Parathyroid adenoma (tissue), 2 donors: ENCODE measurements at regions not wholly inside any gene's neighbourhood (a gene's known extent, or its start where the extent isn't known, plus 50 kb on each side); places are given as distances from the start of the nearest gene placed in this dataset.
"Not testable (repeated sequence)": the region's sequence is repeated elsewhere in the genome, so short reads cannot be mapped to it uniquely, and the experiment has no call there.

Experiments
- H2AFZ ChIP-seq: fragments of 300-600 bp; sonication (generic); one replicate; pipeline ENCODE4 v1.7.0; 2017; ENCODE audit warnings: antibody characterized with exemption, mild to moderate bottlenecking
- H3K27ac ChIP-seq: fragments of 300-600 bp; sonication (generic); one replicate; pipeline ENCODE4 v1.7.0; 2017
- H3K27me3 ChIP-seq: fragments of 300-600 bp; sonication (generic); one replicate; pipeline ENCODE4 v1.7.0; 2017; ENCODE audit warnings: low read length; ENCODE audit not compliant: control insufficient read depth, insufficient read depth
- H3K36me3 ChIP-seq: fragments of 300-600 bp; sonication (generic); one replicate; pipeline ENCODE4 v1.7.0; 2017; ENCODE audit warnings: low read length; ENCODE audit not compliant: control insufficient read depth, insufficient read depth
- H3K4me1 ChIP-seq: fragments of 300-600 bp; sonication (generic); one replicate; pipeline ENCODE4 v1.7.0; 2017; ENCODE audit warnings: control low read depth
- H3K4me2 ChIP-seq: fragments of 300-600 bp; sonication (generic); one replicate; pipeline ENCODE4 v1.7.0; 2017; ENCODE audit warnings: low read length
- H3K4me3 ChIP-seq: fragments of 300-600 bp; sonication (generic); one replicate; pipeline ENCODE4 v1.7.0; 2017; ENCODE audit warnings: low read depth, low read length
- H3K79me2 ChIP-seq: fragments of 300-600 bp; sonication (generic); one replicate; pipeline ENCODE4 v1.7.0; 2017; ENCODE audit warnings: control low read depth
- H3K9ac ChIP-seq: fragments of 300-600 bp; sonication (generic); one replicate; pipeline ENCODE4 v1.7.0; 2017; ENCODE audit warnings: mild to moderate bottlenecking
- H3K9me3 ChIP-seq: fragments of 300-600 bp; sonication (generic); one replicate; pipeline ENCODE4 v1.7.0; 2017; ENCODE audit warnings: low read length; ENCODE audit not compliant: control insufficient read depth
- TF ChIP-seq, protein P1 (sequence below): fragments of 300-600 bp; sonication (generic); IDR thresholded peaks from one replicate; pipeline ENCODE4 v1.7.0; 2017; ENCODE audit warnings: antibody characterized with exemption, mild to moderate bottlenecking
- donor health status: primary hyperparathyroidism.

DNA sequence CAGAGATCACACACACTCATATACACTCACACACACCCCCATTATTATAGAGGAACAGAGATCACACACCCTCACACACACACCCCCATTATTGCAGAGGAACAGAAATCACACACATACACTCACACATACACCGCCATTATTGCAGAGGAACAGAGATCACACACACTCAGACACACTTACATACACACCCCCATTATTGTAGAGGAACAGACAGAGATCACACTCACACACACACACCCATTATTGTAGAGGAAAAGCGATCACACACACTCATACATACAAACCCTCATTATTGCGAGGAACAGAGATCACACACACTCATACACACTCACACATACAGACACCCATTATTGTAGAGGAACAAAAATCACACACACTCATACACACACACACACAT, 239.0 kb downstream of the BUB3 start:
- no peak overlapping the region for H3K27ac ChIP-seq
- H2AFZ ChIP-seq = no peak overlapping the region
- H3K4me3 ChIP-seq = no peak overlapping the region
- H3K4me1 ChIP-seq = no peaks in the 10 kb centered on the region
- H3K27me3 ChIP-seq = no peaks in the 10 kb centered on the region
- H3K36me3 ChIP-seq = no peaks in the 10 kb centered on the region
- no peaks in the 10 kb centered on the region for H3K79me2 ChIP-seq
- no peak overlapping the region for H3K4me2 ChIP-seq
- TF ChIP-seq, protein P1, sequence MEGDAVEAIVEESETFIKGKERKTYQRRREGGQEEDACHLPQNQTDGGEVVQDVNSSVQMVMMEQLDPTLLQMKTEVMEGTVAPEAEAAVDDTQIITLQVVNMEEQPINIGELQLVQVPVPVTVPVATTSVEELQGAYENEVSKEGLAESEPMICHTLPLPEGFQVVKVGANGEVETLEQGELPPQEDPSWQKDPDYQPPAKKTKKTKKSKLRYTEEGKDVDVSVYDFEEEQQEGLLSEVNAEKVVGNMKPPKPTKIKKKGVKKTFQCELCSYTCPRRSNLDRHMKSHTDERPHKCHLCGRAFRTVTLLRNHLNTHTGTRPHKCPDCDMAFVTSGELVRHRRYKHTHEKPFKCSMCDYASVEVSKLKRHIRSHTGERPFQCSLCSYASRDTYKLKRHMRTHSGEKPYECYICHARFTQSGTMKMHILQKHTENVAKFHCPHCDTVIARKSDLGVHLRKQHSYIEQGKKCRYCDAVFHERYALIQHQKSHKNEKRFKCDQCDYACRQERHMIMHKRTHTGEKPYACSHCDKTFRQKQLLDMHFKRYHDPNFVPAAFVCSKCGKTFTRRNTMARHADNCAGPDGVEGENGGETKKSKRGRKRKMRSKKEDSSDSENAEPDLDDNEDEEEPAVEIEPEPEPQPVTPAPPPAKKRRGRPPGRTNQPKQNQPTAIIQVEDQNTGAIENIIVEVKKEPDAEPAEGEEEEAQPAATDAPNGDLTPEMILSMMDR = no peak
- no peak overlapping the region for H3K9ac ChIP-seq
- no peaks in the 10 kb centered on the region for H3K9me3 ChIP-seq

GRCh38 chr10:123394382-123394781, 240.2 kb downstream of the BUB3 start:
- Histone ChIP-seq H3K4me2 (no peak overlapping the region), H3K9ac (no peak overlapping the region), H2AFZ (no peak overlapping the region), H3K27me3 (no peaks in the 10 kb centered on the region), H3K4me3 (no peak overlapping the region), H3K9me3 (no peaks in the 10 kb centered on the region), H3K36me3 (no peaks in the 10 kb centered on the region), H3K4me1 (no peaks in the 10 kb centered on the region), H3K79me2 (no peaks in the 10 kb centered on the region), H3K27ac (no peak overlapping the region)
- TF ChIP-seq, protein P1 = no peak

DNA sequence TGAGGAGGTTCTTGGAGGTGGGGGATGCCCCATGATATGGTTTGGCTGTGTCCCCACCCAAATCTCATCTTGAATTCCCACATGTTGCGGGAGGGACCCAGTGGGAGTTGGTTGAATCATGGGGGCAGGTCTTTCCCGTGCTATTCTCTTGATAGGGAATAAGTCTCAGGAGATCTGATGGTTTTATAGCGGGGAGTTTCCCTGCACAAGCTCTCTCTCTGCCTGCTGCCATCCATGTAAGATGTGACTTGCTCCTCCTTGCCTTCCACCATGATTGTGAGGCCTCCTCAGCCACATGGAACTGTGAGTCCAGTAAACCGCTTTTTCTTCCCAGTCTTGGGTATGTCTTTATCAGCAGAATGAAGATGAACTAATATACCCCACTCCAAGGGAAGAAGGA, 241.0 kb downstream of the BUB3 start:
- not testable (repeated sequence) for H3K27me3 ChIP-seq, H3K4me3 ChIP-seq, H3K9ac ChIP-seq, H3K36me3 ChIP-seq, H3K4me1 ChIP-seq, H3K79me2 ChIP-seq, H2AFZ ChIP-seq, H3K27ac ChIP-seq, H3K4me2 ChIP-seq, H3K9me3 ChIP-seq

DNA sequence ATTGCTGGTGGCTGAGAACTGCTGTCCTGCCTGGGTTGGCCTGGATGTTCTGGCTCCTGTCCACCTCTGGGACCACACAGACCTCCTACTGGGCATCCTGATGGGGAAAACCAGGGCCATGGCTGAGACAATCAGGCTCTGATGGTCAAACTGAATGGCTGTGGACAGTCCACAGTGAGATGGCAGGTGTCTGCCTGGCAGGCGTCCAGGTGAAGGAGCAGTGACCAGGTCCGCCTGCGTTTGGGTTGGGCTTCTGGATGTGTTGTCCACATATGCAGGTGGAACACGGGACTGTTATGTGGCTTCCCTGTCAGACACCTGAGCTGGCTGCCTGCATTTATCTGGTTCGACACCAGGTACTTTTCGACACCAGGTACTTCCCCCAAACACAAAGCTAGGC, 241.7 kb downstream of the BUB3 start:
- no peaks in the 10 kb centered on the region for H3K27me3 ChIP-seq
- H3K79me2 ChIP-seq = no peaks in the 10 kb centered on the region
- H3K4me2 ChIP-seq = no peak overlapping the region
- no peaks in the 10 kb centered on the region for H3K9me3 ChIP-seq
- no peak overlapping the region for H2AFZ ChIP-seq
- H3K27ac ChIP-seq = no peak overlapping the region
- H3K4me1 ChIP-seq = no peaks in the 10 kb centered on the region
- H3K9ac ChIP-seq = no peak overlapping the region
- H3K4me3 ChIP-seq = no peak overlapping the region
- TF ChIP-seq, protein P1 = no peak
- H3K36me3 ChIP-seq = no peaks in the 10 kb centered on the region

DNA sequence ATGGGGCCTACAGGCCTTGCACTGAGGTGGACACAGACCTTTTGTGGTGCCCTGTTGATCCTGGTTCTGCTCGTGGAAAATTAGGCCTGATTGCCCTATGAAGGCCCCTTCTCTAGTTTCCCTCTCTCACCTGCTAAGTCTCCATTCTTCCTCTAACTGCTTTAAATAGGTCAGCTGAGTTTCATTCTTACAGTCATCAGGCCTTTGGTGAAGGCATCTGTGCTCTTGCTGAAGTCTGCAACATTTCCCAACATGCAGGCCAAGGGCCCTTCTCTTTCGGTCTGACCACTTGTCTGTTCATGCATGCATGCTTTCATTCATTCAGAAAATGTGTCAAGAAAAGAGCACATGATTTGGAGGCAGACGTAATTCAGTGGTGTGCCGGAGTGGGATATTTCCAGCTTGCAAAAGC, 244.0 kb downstream of the BUB3 start:
- Histone ChIP-seq H3K36me3 (no peaks in the 10 kb centered on the region), H3K4me1 (no peaks in the 10 kb centered on the region)

More for the DNA sequence above, 244.0 kb downstream of the BUB3 start:
- H3K79me2 ChIP-seq = no peaks in the 10 kb centered on the region
- TF ChIP-seq, protein P1 = no peak
- H3K27ac ChIP-seq = no peak overlapping the region
- no peak overlapping the region for H3K4me2 ChIP-seq
- H3K27me3 ChIP-seq = no peaks in the 10 kb centered on the region
- H3K4me3 ChIP-seq = no peak overlapping the region
- H2AFZ ChIP-seq = no peak overlapping the region
- no peak overlapping the region for H3K9ac ChIP-seq
- H3K9me3 ChIP-seq = no peaks in the 10 kb centered on the region
